ENCODE measurements at regions not wholly inside any gene's neighbourhood (a gene's known extent, or its start where the extent isn't known, plus 50 kb on each side); places are given as distances from the start of the nearest gene placed in this dataset.

- intact Hi-C loops (cut with micrococcal nuclease) = no loop called here
- H3K27me3 Mint-ChIP-seq = peaks cover 3% of the 10 kb centered on the region
- H3K9me3 Mint-ChIP-seq = no peaks in the 10 kb centered on the region
- no peaks in the 10 kb centered on the region for H3K4me1 Mint-ChIP-seq
- H3K27ac Mint-ChIP-seq = no peak overlapping the region
- ChIA-PET CTCF (no interaction called here), POLR2A (no interaction called here)
- DNase-seq (no peak), ATAC-seq (ENCODE audit: low read depth) (no peak)
- H3K36me3 Mint-ChIP-seq (ENCODE audit: low read depth) = no peaks in the 10 kb centered on the region
- no peak overlapping the region for H3K4me3 Mint-ChIP-seq
- no peak for TF ChIP-seq CTCF (IDR thresholded peaks at IDR 0.05)
Measured at GRCh38 chr6:122025104-122025503, 374.3 kb upstream of the HSF2 start.

- peaks cover 3% of the 10 kb centered on the region for H3K27me3 Mint-ChIP-seq
- H3K36me3 Mint-ChIP-seq (ENCODE audit: low read depth) = no peaks in the 10 kb centered on the region
- H3K27ac Mint-ChIP-seq = no peak overlapping the region
- no peak overlapping the region for H3K4me3 Mint-ChIP-seq
- ChIA-PET POLR2A (no interaction called here), CTCF (no interaction called here)
- H3K4me1 Mint-ChIP-seq = no peaks in the 10 kb centered on the region
- TF ChIP-seq CTCF (IDR thresholded peaks at IDR 0.05) = no peak
- intact Hi-C loops (cut with micrococcal nuclease) = no loop called here
- DNase-seq = no peak
- ATAC-seq (ENCODE audit: low read depth) = no peak
- H3K9me3 Mint-ChIP-seq = no peaks in the 10 kb centered on the region
Measured at GRCh38 chr6:122026582-122027369, 372.7 kb upstream of the HSF2 start.

GRCh38 chr6:122028933-122029522 is 370.4 kb upstream of the HSF2 start:
- H3K27ac Mint-ChIP-seq = no peak overlapping the region
- intact Hi-C loops (cut with micrococcal nuclease) = no loop called here
- H3K4me3 Mint-ChIP-seq = no peak overlapping the region
- DNase-seq = no peak
- no peak for ATAC-seq (ENCODE audit: low read depth)
- H3K4me1 Mint-ChIP-seq = no peaks in the 10 kb centered on the region
- ChIA-PET POLR2A (no interaction called here), CTCF (no interaction called here)
- H3K9me3 Mint-ChIP-seq = no peaks in the 10 kb centered on the region
- TF ChIP-seq CTCF (IDR thresholded peaks at IDR 0.05) = no peak
- no peaks in the 10 kb centered on the region for H3K36me3 Mint-ChIP-seq (ENCODE audit: low read depth)
- peaks cover 3% of the 10 kb centered on the region for H3K27me3 Mint-ChIP-seq

- Mint-ChIP-seq H3K9me3 (no peaks in the 10 kb centered on the region), H3K4me3 (no peak overlapping the region), H3K27ac (no peak overlapping the region), H3K4me1 (no peaks in the 10 kb centered on the region), H3K36me3 (ENCODE audit: low read depth) (no peaks in the 10 kb centered on the region), H3K27me3 (peaks cover 2% of the 10 kb centered on the region)
- no peak for DNase-seq
- ChIA-PET CTCF (interaction anchor here (1.5 kb wide), 1 partner anchor 976 kb away, joined by 4 read pairs; no protein-coding TSS in a partner anchor), POLR2A (no interaction called here)
- TF ChIP-seq CTCF (IDR thresholded peaks at IDR 0.05) = no peak
- peak; percentile 25 for ATAC-seq (ENCODE audit: low read depth)
- intact Hi-C loops (cut with micrococcal nuclease) = no loop called here
Measured at GRCh38 chr6:122033564-122034181, 365.8 kb upstream of the HSF2 start.

GRCh38 chr6:122035173-122035572 is 364.3 kb upstream of the HSF2 start:
- Mint-ChIP-seq H3K4me3 (no peak overlapping the region), H3K36me3 (ENCODE audit: low read depth) (no peaks in the 10 kb centered on the region), H3K27ac (no peak overlapping the region), H3K9me3 (no peaks in the 10 kb centered on the region), H3K4me1 (no peaks in the 10 kb centered on the region), H3K27me3 (no peaks in the 10 kb centered on the region)
- no peak for DNase-seq
- ChIA-PET POLR2A (no interaction called here), CTCF (no interaction called here)
- ATAC-seq (ENCODE audit: low read depth) = no peak
- intact Hi-C loops (cut with micrococcal nuclease) = no loop called here
- TF ChIP-seq CTCF (IDR thresholded peaks at IDR 0.05) = no peak

All from activated B cell treated with CpG ODN at 0.5 μM for 24 hours (primary cell).